ENCODE measurements at regions not wholly inside any gene's neighbourhood (a gene's known extent, or its start where the extent isn't known, plus 50 kb on each side); places are given as distances from the start of the nearest gene placed in this dataset.

DNA sequence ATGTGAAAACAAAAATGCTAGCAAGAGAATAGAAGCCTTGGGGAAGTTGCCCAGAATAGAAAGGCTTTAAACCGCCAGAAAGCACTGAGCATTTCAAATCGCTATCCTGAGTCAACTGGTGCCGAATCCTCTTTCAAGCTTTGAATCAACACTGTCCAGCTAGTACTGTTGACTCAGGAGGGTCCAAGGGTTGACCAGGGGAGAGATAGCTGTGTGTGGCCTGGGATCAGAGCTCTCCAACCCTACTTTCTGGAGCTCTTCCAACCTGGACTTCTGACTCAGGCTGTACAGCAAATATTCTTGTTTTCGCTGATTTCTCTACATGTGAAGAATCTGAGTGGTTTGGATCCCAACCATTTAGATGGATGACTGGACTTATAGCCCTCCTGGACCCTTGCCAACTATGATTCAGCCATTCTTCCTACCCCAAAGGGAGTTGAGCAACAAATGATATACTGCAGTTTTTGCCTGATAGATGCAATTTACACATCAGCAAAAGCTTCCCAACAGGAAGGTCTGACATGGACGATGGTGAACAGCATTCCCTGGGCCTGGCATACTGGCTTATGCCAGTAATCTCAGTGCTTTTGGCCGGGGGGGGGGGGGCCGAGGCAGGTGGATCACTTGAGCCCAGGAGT is 154.0 kb upstream of the SDK2 start:
- H3K36me3 ChIP-seq (ENCODE audit: control insufficient read depth, insufficient read depth, low read length): no peaks in the 10 kb centered on the region
- ChIA-PET CTCF (no interaction called here), POLR2A (no interaction called here)
- DNase-seq (ENCODE audit: low read depth): peak; percentile 17
- no peak for TF ChIP-seq CTCF (IDR thresholded peaks at IDR 0.05; ENCODE audit: insufficient read depth, low read depth, low read length)
- no peaks in the 10 kb centered on the region for H3K27me3 ChIP-seq (ENCODE audit: control insufficient read depth, insufficient read depth, low read length)
- H3K4me3 ChIP-seq (ENCODE audit: low read depth, low read length): no peak overlapping the region

- ChIA-PET CTCF (no interaction called here), POLR2A (no interaction called here)
- no peak overlapping the region for H3K4me3 ChIP-seq (ENCODE audit: low read depth, low read length)
- H3K36me3 ChIP-seq (ENCODE audit: control insufficient read depth, insufficient read depth, low read length): no peaks in the 10 kb centered on the region
- no peak for TF ChIP-seq CTCF (IDR thresholded peaks at IDR 0.05; ENCODE audit: insufficient read depth, low read depth, low read length)
- no peak for DNase-seq (ENCODE audit: low read depth)
- H3K27me3 ChIP-seq (ENCODE audit: control insufficient read depth, insufficient read depth, low read length): no peaks in the 10 kb centered on the region
These were observed 154.9 kb upstream of the SDK2 start for GRCh38 chr17:73799096-73799495.

DNA sequence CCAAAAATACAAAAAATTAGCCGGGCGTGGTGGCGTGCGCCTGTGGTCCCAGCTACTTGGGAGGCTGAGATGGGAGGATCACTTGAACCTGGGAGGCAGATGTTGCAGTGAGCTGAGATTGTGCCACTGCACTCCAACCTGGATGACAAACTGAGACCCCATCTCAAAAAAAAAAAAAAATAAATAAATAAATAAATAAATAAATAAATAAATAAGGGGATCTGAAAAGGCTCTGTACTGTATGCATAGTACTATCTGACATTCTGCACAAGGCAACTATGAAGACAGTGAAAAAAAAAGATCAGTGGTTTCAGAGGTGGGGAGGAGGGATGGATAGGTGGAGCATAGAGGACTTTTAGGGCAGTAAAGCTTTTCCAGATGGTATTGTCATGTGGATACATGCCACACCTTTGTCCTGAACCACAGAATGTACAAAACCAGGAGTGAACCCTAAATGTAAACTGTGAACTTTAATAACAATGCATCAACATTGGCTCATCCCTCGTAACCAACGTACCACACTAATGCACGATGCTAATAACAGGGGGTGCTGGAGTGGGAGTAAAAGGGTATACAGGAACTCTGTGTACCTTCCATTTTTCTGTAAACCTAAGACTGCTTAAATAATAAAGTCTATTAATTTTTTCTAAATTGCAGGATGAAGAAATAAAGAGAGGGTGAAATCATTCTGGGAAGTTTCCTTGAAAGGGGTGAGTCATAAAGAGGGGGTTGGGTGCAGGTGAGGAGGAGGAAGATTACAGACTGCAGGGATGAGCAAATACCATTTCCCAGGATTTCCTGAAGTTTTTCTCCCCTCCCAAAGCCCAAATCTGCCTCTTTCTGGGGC is 155.8 kb upstream of the SDK2 start:
- ChIA-PET POLR2A (no interaction called here), CTCF (no interaction called here)
- Histone ChIP-seq H3K27me3 (ENCODE audit: control insufficient read depth, insufficient read depth, low read length) (no peaks in the 10 kb centered on the region), H3K36me3 (ENCODE audit: control insufficient read depth, insufficient read depth, low read length) (no peaks in the 10 kb centered on the region), H3K4me3 (ENCODE audit: low read depth, low read length) (no peak overlapping the region)
- no peak for DNase-seq (ENCODE audit: low read depth)
- no peak for TF ChIP-seq CTCF (IDR thresholded peaks at IDR 0.05; ENCODE audit: insufficient read depth, low read depth, low read length)

DNA sequence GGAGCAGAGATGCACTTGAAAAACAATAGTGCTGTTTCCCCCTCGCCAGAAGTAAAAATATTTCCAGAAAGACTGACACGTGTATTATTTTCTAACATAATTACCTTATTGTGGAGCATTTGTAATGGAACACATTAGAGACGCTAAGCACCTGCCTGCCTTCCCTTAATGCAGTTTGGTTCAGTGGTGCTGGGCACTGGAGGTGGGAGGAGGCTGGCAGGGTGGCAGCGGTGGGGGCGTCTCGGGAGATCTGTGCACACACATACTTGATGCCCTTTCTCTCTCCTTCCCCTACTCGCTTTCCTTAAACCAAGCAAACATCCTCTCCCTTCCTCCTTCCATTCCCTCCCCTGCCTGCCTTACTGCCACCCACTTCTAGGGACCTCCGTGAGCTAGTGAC is 156.6 kb upstream of the SDK2 start:
- Histone ChIP-seq H3K27me3 (ENCODE audit: control insufficient read depth, insufficient read depth, low read length) (no peaks in the 10 kb centered on the region), H3K4me3 (ENCODE audit: low read depth, low read length) (no peak overlapping the region), H3K36me3 (ENCODE audit: control insufficient read depth, insufficient read depth, low read length) (no peaks in the 10 kb centered on the region)
- DNase-seq (ENCODE audit: low read depth): no peak
- ChIA-PET CTCF (no interaction called here), POLR2A (no interaction called here)
- no peak for TF ChIP-seq CTCF (IDR thresholded peaks at IDR 0.05; ENCODE audit: insufficient read depth, low read depth, low read length)

- no peak for TF ChIP-seq CTCF (IDR thresholded peaks at IDR 0.05; ENCODE audit: insufficient read depth, low read depth, low read length)
- Histone ChIP-seq H3K36me3 (ENCODE audit: control insufficient read depth, insufficient read depth, low read length) (no peaks in the 10 kb centered on the region), H3K4me3 (ENCODE audit: low read depth, low read length) (no peak overlapping the region), H3K27me3 (ENCODE audit: control insufficient read depth, insufficient read depth, low read length) (no peaks in the 10 kb centered on the region)
- ChIA-PET CTCF (no interaction called here), POLR2A (no interaction called here)
- DNase-seq (ENCODE audit: low read depth): no peak
These were observed 157.3 kb upstream of the SDK2 start for GRCh38 chr17:73801455-73802100.
